Central memory CD4-positive, alpha-beta T cell (primary cell): ENCODE measurements at regions not wholly inside any gene's neighbourhood (a gene's known extent, or its start where the extent isn't known, plus 50 kb on each side); places are given as distances from the start of the nearest gene placed in this dataset.
"Not testable (repeated sequence)": the region's sequence is repeated elsewhere in the genome, so short reads cannot be mapped to it uniquely, and the experiment has no call there.

Experiments used
- DNase-seq: peaks from one replicate; pipeline ENCODE4 v3.0.0; 2022

DNA sequence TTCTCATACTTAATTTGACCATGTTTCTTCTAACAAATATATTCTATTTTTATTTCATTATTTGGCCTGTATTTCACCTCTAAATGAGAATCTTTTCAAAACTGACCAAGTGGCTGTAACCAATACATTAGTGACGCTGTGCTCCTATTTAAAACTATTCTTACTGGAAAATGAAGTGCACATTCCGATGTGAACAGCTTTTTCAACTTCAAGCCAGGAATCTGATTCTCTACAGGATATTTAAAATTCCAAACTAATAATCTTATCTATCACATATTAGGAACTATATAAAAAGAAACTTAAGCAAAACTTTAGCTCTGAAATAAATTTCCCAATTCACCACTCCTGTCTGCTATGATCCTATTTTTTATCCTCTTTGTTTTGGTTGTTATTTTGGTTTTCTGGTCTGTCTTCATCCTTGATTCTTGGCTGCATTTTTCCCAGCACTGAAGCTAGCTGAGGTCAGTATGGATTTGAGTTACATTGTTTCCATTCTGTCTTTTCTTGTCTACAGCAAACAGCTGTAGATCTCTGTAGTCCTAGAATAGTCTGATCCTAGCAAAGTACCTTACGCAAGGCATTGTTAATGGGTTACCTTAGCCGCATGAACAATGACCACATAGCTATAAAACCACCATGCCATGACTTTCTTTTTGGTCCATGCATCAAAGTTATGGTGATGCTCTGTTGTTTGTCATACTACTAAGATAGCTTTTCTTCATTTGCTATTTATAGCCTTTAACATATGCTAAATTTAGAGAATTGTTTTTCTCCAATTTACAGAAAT, 748.6 kb upstream of the SPRY2 start:
- no peak for DNase-seq

DNA sequence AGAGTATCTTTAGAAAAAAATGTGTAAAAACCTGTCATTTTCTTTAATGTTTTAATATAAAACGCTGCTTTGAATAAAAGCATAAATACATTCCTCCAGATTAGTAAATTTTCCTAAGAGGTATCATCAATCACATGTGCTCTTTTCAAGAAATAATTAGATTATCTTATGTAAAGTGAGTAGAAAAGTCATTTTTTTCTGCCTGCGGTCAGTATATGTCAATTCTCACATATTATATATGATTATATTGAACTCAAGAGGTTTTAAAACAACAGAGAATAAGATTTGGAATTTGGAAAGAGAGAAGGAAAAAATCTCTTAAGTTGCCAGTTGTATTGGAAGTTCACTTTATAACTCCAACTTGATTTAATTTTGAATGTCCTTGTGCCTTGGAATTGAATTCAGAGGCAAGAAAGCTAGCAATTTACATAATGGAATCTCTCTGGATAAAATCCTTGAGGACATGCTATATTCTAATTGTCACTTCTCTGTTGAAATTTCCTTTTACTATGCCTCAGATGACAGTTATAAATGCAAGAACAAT, 740.1 kb upstream of the SPRY2 start:
- no peak for DNase-seq

DNA sequence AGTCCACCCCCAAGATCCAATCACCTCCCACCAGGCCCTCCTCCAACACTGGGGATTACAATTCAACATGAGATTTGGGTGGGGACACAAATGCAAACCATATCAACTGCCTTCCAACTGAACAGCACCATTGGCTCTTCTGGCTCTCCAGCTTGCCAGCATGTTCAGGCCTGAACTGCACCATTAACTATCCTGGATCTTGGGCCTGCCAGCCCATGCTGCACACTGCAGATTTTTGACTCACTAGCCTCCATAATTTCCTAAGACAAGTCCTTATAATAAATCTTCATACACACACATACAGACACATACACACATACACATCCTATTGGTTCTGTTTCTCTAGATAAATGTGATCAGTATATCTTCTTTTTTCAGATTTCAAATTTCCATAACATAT, 737.1 kb upstream of the SPRY2 start:
- DNase-seq = no peak

DNA sequence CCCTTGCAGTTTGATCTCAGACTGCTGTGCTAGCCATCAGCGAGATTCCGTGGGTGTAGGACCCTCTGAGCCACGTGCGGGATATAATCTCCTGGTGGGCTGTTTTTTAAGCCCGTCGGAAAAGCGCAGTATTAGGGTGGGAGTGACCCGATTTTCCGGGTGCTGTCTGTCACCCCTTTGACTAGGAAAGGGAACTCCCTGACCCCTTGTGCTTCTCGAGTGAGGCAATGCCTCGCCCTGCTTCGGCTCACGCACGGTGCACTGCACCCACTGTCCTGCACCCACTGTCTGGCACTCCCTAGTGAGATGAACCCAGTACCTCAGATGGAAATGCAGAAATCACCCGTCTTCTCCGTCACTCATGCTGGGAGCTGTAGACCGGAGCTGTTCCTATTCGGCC, 728.9 kb upstream of the SPRY2 start:
- not testable (repeated sequence) for DNase-seq

DNA sequence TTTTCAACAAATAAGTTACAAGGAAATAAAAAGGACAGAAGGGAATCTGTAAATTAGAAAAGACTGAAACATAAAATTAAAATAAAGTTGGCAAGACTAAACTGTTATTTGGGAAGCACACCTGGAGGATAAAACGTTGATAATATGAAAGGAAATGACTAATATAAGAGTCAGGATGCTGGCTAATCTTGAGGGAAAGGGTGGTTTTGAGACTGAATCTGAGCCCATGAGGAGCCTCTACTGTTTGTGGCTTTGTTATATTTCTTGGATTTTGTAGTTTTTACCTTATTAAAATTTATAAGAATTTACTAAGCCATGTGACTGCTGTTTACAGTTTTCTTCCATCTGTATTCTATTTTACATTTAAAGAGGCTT, 718.0 kb upstream of the SPRY2 start:
- DNase-seq = no peak

DNA sequence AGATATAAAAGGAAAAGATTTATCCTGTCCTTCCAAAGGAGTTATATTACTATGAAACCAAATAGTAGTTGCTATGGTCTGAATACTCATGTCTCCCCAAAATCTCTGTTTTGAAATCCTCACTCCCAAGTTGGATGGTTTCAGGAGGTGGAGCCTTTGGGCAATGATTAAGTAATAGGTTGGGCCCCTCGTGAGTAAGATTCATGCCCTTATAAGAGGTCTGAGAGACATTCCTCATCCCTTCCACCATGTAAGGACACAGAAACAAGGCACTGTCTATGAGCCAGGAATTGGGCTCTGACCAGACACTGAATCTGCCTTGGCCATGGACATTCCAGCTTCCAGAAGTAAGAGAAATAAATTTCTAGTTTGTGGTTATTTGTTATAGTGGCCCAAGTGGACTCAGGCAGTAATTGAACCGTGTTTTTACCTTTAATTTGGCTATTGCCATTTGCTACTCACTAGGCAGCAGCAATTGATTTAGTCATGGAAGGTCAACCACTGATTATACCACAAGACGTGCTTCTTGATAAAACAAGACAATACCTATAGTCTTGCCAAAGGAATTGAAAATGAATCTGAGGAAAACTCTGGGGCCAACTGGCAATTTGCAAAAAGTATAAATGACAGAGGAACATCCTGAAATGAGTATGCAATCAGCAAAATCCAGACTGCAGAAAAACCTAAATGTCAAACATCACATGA, 717.4 kb upstream of the SPRY2 start:
- DNase-seq = no peak

DNA sequence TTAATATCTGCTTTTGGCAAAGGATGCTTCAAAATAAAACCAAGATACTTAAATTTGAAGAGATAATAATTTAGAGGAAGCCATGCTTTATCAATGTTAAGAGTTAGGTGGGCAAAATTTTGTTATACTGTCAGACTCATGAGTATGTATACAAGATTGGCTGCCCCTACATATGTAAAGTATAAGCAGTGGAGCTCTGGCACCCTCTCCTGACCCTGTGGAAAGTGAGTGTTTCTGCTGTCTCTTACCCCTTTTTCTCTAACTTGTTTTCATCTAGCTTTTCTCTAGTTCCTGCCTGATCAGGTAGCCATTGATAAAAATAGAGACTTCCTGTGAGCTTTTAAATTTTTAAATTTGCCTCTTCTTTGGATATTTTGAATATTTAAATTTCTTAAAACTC, 710.9 kb upstream of the SPRY2 start:
- DNase-seq = no peak

DNA sequence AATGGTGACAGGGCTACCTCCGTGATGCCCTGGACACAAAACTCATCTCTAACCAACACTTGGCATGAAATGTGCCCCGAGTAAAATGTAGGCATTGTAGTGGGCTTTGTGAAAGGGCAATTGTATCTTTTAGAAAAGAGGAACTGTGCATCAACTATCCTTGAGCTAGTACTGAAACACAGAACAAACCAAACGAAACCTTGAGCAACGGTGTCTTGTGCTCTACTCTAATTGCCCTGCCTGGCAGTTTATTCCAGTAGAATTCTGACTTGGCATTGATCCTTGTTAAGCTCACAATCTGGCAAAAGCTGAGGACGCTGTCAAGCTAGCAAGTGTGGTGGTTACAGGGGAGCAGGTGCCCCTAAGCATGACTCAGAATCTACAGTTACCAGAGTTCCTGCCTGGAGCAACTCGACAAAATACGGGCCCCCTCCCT, 707.1 kb upstream of the SPRY2 start:
- DNase-seq = no peak

DNA sequence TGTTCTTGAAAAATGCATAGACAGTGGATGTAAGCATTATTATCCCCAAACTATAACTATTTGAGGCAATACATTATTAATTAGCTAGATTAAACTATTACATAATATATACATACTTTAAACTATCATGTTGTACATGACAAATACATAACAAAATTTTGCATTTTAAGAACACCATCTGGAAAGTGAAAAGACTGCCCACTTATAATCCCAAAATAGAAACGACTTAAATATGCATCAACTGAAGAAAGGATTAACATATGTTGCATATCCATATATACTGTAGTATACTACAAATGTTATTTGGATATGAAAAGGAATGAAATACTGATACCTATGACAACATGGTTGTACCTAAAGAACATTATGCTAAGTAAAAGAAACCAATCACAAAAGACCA, 700.8 kb upstream of the SPRY2 start:
- no peak for DNase-seq

DNA sequence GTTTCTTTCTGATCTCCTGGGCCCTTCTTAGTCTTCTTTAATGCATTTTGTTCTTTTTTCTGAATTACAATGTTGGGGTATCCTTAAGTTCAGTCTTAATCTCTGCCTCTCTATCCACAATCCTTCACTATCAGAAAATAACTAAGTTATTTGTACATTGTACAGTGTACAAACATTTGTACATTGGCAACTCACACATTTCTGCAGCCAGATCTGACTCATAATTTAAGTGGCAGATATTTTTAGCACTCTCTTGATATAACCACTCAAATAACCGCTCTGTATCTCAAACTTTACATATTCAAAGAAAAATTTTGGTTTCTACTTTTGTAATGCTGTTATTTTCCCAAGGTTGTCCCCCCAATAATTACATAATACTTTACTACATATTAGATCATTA, 691.1 kb upstream of the SPRY2 start:
- DNase-seq = no peak

DNA sequence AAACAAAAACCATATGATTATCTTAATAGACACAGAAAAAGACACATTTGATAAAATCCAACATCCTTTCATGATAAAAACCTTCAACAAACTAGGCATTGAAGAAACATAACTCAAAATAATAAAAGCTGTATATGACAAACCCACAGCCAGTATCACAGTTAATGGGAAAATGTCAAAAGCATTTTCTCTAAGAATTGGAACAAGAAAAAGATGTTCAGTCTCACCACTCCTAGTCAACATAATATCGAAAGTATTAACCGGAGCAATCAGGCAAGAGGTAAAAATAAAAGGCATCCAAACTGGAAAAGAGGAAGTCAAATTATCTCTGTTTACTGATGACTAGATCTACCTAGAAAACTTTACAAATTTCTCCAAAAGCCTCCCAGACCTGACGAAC, 684.2 kb upstream of the SPRY2 start:
- no peak for DNase-seq

DNA sequence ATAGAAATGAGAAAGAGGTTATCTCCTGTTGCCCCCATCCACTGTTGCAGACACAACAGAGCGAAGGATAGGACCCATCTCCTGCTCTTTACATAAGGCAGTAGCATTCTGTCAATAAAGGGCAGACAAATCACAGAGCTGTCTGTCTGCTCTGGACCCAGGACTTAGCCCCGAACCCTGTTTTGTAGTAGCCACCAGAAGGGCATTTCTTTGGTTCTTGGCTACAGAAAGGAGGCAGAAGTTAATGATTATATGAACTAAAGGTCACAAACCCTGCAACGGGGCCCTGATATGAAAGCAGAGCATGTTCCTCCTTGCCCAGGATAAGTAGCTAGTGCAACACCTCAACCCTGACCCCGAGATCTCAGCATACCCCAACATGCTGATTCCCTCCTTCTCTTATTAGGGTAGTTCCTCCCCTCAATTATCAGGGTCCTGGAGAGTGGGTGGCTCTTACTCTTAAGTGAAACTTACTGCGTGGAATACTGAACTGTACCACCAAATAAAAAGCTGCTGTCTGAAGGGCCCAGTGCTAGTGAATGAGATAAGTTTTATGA, 680.4 kb upstream of the SPRY2 start:
- DNase-seq = no peak

DNA sequence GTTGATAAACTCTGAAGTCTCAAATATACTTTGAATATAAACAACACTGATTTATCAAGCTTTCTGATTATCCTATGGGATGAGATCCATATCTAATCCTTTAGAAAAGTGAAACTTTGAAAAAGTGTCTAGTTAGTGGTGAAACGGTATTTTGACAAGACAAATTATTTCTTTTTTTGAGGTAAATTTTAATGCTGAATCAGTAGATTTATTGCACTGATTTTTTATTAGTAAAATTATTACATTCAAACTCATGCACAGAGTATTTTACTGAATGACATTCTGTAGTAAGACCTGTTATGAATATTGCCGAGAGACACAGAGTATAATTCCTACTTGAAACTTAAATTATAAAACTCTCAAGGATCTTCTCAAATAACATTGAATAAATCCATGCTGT, 679.1 kb upstream of the SPRY2 start:
- DNase-seq = no peak

DNA sequence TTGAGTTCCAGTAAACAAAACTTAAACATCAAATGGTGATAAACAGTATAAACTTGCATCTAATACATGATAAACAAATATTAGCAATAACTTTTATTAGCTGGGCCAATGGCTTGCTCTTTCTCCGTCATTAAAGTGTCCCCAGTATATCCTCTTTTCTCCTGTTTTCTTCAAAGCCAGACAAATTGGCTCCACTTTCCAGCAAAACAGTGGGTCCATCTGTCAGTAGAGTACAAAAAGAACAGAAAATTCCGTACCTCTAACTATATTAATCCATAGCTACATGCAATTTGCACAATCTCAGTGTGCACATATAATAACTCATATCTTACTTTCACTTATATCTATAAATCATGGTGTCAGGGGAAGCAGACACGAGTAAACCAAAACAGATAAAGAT, 678.0 kb upstream of the SPRY2 start:
- no peak for DNase-seq

DNA sequence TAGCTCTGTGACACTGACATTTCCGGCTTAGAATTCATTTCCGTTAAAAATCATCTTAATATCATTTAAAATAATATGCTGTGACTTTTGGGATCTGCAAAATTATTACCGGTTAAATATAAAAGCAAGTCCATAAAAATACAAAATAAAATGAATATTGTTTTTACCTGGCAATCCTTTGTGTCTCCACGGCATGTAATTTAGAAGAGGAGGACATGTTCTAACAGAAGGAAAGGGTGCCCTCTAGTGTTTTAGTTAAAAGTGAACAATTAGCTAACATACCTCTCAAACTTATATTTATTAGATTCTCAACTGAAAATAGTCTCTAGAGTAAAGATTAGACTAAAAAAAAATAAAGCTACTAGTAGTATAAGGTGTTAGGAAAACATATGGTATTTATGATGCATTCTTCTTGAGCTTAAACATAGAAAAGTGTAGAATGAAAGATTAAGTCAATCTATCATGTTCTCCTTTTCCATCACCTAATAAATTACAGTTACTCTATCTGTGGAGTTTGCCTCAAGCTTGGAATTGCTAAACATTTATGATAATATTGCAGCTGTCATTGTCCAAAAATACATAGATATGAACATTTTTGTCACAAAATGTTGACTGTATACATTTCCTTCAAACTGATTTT, 676.7 kb upstream of the SPRY2 start:
- no peak for DNase-seq

DNA sequence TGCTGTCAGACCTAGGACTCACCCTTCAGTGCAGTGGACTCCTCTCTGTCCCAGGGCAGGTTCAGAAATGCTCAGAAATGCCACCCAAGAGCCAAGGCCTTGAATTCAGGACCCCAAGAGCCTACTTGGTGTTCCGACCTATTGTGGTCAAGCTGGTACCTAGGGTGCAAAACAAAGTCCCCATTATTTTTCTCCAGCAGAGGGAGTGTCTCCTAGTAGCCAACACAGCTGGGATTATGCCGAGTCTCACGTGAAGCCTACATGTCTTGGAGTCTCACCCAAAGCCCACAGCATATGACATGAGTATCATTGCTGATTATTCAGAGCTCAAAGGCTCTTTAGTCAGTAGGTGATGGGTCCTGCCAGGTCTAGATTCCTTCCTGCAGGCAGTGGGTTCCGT, 671.1 kb upstream of the SPRY2 start:
- DNase-seq = no peak

DNA sequence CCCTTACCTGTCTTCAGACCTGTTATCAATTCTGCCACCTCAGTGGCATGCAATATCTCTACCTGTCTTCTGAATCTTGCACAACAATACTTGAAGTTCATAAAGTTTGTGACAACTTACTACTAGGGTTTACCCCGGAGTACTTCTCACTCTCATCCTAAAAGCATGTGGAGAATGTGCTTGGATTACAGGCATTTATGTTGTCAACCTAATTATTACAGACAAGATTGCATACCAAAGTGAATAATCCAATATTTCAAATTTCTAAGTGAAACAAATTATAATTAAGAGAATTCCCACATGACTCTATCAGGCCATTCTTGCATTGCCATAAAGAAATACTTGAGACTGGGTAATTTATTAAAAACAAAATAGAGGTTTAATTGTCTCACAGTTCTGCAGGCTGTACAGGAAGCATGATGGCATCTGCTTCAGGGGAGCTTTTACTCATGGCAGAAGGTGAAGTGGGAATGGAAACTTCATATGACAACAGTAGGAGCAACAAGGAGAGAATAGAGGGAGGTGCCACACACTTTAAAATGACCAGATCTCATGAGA, 661.0 kb upstream of the SPRY2 start:
- DNase-seq = no peak

DNA sequence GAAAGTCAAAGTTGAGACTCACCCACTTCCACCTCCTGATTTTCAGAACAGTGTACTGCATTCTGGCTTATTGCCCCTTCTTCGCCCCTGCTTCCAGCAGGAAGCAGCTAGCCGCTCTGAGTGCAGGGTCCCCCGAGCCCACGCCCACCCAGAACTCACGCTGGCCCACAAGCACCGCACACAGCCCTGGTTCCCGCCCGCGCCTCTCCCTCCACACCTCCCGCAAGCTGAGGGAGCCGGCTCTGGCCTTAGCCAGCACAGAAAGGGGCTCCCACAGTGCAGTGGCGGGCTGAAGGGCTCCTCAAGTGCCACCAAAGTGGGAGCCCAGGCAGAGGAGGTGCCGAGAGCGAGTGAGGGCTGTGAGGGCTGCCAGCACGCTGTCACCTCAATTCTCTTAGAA, 657.7 kb upstream of the SPRY2 start:
- DNase-seq = not testable (repeated sequence)

DNA sequence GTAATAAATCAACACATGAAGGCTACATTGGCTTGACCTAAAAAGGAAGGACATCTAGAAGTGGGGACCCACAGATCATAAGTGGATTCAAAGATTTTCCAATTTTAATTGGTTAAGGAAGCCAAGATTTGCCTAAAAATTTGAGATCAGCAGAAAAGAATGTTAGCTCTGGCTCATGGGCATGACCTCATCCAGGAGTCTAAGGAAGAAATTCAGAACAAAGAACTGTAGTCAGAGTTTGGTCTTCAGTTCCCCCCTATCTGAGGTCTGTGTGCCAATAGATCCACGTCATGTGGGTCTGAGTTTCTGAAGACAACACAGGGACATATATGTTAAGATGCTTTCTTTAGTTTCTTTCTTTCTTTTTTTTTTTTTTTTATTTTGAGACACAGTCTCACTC, 648.8 kb upstream of the SPRY2 start:
- no peak for DNase-seq

DNA sequence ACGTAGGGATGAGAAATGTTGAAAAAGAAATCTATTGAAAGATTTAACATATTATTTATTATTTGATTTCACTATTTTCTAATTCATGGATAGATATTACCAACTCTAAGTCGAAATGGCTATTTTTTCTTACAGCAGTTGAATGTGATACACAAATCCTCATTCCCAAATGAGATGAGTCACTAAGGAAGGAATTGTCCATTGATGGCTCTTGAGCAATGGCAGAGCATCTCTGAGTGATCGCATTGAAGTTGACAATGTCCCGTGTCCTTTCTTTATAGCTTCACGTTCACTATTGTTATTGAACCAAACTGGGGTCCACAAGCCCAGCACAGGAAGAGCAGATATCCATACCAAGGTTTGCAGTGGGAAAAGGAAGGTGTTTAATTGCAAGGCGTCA, 648.3 kb upstream of the SPRY2 start:
- no peak for DNase-seq

DNA sequence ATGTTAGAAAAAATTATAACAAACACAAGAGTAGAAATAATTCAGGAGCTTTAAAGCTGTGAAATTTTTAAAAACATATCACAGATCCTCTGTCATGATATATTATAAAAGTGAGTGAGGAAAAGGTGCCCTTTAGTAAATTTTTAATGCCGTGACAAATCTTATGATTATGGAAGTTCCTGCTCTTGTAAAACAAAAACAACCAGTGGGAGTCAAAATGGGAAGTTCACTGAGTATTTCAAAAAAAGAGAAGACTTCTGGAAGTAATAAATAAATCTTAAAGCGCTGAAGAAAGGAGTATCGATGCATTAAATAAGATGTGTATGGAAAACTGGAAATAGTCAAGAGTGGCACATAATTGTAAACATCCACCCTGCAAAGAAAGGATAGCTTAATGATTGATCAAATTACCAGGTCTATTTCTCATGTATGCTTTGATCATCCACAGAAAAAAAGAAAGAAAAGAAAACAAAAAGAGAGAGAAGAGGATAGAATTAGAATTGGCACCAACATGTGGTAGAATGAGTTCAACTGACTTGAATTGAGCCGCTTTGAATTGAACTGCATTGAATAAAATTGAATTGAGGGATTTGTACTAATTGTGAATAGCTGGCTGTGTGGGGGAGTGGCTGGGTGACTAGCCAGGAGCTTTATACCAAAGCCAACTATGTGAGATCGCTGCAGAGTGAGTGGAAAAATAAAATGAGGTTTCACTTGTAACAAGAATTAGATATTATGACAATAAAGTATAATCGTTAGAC, 647.6 kb upstream of the SPRY2 start:
- DNase-seq = no peak

DNA sequence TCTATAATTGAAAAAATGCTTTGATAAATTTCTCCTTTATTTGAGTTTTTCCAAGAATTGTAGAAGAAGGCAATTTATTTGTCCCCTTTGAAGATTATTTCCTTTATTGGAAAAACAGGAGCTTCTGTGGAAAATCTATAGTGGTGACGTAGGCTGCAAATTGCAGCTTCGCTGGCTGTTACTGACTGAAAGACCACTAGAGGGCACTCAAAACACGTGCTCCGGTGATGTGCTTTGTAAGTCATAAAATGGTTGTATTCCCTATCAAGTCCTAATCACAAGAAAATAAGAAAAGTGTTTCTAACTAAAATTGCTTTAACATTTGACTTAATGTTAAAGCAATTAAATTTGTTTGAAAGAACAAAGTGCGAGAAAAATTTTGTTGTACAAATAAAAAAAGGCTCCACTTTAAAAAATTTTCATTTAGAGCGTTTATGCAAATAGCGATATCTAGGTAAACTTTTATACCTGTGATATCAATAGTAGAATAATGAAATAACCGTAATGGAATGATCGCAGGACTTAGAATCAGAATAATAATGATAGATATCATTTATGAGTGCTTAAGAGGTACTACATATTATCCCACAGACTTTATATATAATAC, 638.2 kb upstream of the SPRY2 start:
- no peak for DNase-seq
